ENCODE measurements at regions not wholly inside any gene's neighbourhood (a gene's known extent, or its start where the extent isn't known, plus 50 kb on each side); places are given as distances from the start of the nearest gene placed in this dataset.
A peak's percentile ranks its signal among the peaks of the same experiment; 100 is the strongest.
"Not testable (repeated sequence)": the region's sequence is repeated elsewhere in the genome, so short reads cannot be mapped to it uniquely, and the experiment has no call there.

GRCh38 chr6:27854421-27854820, 57.8 kb downstream of the OR2B2 start:
- DNase-seq (ENCODE audit: low read depth), result no peak
- no peak for TF ChIP-seq CTCF (conservative IDR thresholded peaks at IDR 0.05; ENCODE audit: low read depth, low read length)
- no peak overlapping the region for H3K4me3 ChIP-seq (ENCODE audit: low read length)

- no peak overlapping the region for H3K4me3 ChIP-seq (ENCODE audit: low read length)
- DNase-seq (ENCODE audit: low read depth), result no peak
- no peak for TF ChIP-seq CTCF (conservative IDR thresholded peaks at IDR 0.05; ENCODE audit: low read depth, low read length)
Measured at GRCh38 chr6:27851440-27851839, 60.8 kb downstream of the OR2B2 start.

GRCh38 chr6:27849001-27849400, 63.2 kb downstream of the OR2B2 start:
- not testable (repeated sequence) for H3K4me3 ChIP-seq (ENCODE audit: low read length); DNase-seq (ENCODE audit: low read depth)

- no peak overlapping the region for H3K4me3 ChIP-seq (ENCODE audit: low read length)
- DNase-seq (ENCODE audit: low read depth), result no peak
- TF ChIP-seq CTCF (conservative IDR thresholded peaks at IDR 0.05; ENCODE audit: low read depth, low read length), result no peak
Measured at GRCh38 chr6:27847706-27848105, 64.5 kb downstream of the OR2B2 start.

- DNase-seq (ENCODE audit: low read depth), result no peak
- no peak for TF ChIP-seq CTCF (conservative IDR thresholded peaks at IDR 0.05; ENCODE audit: low read depth, low read length)
- H3K4me3 ChIP-seq (ENCODE audit: low read length), result no peak overlapping the region
Measured at GRCh38 chr6:27840572-27840971, 71.6 kb downstream of the OR2B2 start.

GRCh38 chr6:27839626-27840475, 72.3 kb downstream of the OR2B2 start:
- TF ChIP-seq CTCF (conservative IDR thresholded peaks at IDR 0.05; ENCODE audit: low read depth, low read length), result no peak
- DNase-seq (ENCODE audit: low read depth), result no peak
- peak overlapping the region; percentile 86 for H3K4me3 ChIP-seq (ENCODE audit: low read length)

GRCh38 chr6:27838945-27839625, 73.1 kb downstream of the OR2B2 start:
- no peak for TF ChIP-seq CTCF (conservative IDR thresholded peaks at IDR 0.05; ENCODE audit: low read depth, low read length)
- H3K4me3 ChIP-seq (ENCODE audit: low read length), result peak overlapping the region; percentile 86
- no peak for DNase-seq (ENCODE audit: low read depth)

All from retinal pigment epithelial cell (primary cell).